ENCODE measurements at regions not wholly inside any gene's neighbourhood (a gene's known extent, or its start where the extent isn't known, plus 50 kb on each side); places are given as distances from the start of the nearest gene placed in this dataset.

DNA sequence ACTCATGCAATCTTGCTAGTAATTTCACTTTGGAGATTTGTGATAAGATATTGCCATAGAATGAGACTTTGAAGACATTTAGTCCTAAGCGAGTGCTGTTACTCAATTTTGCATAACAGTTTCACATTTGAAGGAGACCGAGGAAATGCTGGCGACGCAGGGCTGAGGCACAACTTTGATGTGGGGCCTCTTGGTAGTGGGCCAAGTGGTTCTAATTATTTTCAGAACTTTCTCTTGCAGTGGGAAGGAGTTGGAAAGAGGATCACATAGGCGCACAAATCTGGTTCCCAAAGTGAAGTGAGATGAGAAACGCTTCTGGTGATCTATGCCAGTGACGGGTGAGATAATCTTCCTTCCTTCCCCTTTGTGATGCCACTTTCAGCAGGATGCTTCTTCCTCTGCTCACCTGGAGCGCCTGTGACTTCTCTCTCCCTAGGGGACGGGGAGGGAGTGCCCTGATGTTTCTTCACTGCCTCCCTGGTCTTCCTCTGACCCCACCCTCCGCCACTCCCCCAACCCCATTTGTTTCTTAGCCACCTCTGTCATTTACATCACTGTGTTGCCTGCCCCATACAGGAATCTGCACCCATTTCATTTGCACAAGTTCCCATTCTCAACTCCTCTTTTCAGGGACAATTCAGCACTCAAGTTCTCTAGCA lies 138.9 kb upstream of the MID1 start:
- H3K9me3 ChIP-seq, result no peaks in the 10 kb centered on the region
- no peaks in the 10 kb centered on the region for H3K4me1 ChIP-seq
- intact Hi-C loops (cut with DNase I), result no loop called here
- H3K36me3 ChIP-seq, result no peaks in the 10 kb centered on the region
- 62 to 84% methylated on average over 10 of the region's 10 CpGs for WGBS, 2 donors
- ATAC-seq (no peak), FAIRE-seq (no peak), DNase-seq (no peak)
- no peak overlapping the region for H3K27ac ChIP-seq
- no peak overlapping the region for H3K4me3 ChIP-seq
- TF ChIP-seq, protein P1, sequence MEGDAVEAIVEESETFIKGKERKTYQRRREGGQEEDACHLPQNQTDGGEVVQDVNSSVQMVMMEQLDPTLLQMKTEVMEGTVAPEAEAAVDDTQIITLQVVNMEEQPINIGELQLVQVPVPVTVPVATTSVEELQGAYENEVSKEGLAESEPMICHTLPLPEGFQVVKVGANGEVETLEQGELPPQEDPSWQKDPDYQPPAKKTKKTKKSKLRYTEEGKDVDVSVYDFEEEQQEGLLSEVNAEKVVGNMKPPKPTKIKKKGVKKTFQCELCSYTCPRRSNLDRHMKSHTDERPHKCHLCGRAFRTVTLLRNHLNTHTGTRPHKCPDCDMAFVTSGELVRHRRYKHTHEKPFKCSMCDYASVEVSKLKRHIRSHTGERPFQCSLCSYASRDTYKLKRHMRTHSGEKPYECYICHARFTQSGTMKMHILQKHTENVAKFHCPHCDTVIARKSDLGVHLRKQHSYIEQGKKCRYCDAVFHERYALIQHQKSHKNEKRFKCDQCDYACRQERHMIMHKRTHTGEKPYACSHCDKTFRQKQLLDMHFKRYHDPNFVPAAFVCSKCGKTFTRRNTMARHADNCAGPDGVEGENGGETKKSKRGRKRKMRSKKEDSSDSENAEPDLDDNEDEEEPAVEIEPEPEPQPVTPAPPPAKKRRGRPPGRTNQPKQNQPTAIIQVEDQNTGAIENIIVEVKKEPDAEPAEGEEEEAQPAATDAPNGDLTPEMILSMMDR (IDR thresholded peaks at IDR 0.05), result no peak
- peaks cover 0 to 2% (median 0%) of the 10 kb centered on the region in 4 donors for H3K27me3 ChIP-seq

DNA sequence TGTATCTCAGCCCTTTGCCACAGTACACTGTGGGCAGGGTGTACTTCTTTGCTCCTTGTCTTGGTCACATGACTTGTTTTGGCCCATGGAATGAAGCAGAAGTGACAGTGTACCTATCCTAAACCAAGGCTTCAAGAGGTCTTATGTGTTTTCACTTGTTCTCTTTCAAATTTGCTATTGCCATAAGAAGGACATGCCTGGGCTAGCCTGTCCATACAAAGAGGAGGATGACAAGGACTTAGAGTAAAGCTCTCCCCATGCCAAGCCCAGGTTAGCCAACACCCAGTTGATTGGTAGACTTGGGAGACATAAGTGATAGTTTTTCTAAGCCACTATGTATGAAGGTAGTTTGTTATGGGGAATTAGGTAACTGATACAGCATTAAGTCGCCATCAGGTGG lies 141.1 kb upstream of the MID1 start:
- ATAC-seq, result no peak
- intact Hi-C loops (cut with DNase I), result no loop called here
- Histone ChIP-seq H3K4me3 (no peak overlapping the region), H3K4me1 (no peaks in the 10 kb centered on the region), H3K27ac (no peak overlapping the region), H3K27me3 (peaks cover 0 to 2% (median 0%) of the 10 kb centered on the region in 4 donors), H3K9me3 (no peaks in the 10 kb centered on the region), H3K36me3 (no peaks in the 10 kb centered on the region)
- 80 to 98% methylated on average over 1 of the region's 1 CpG for WGBS, 2 donors
- FAIRE-seq, result no peak
- TF ChIP-seq, protein P1 (IDR thresholded peaks at IDR 0.05), result no peak
- DNase-seq, result no peak

DNA sequence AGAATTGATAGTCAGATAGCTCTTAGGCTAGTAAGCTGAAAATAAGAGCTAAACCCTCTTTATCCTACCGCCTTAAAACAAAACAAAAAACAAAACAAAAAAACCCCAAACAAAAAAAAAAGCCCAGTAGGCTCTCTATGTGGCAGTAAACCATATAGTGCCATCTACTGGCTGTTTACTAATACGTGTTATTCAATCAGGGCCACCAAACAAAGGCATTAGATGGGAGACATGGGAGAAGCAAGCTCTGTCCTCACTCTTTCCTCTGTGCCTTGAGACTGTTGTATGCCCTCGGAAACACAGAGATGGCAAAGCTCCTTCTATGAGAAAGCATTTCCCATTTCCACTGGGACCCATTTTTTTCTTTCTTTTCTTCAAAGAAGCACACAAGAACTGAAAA lies 148.8 kb upstream of the MID1 start:
- Histone ChIP-seq H3K27ac (no peak overlapping the region), H3K9me3 (no peaks in the 10 kb centered on the region), H3K36me3 (no peaks in the 10 kb centered on the region), H3K4me1 (no peaks in the 10 kb centered on the region), H3K4me3 (no peak overlapping the region), H3K27me3 (peaks cover 0 to 11% (median 0%) of the 10 kb centered on the region in 4 donors)
- TF ChIP-seq, protein P1 (IDR thresholded peaks at IDR 0.05), result peak in 3 of 4 donors; percentile 27 to 36 (median 30)
- ATAC-seq (peak in 3 of 4 donors; percentile 59 to 74 (median 67)), DNase-seq (no peak), FAIRE-seq (peak; percentile 80)
- 19 to 22% methylated on average over 3 of the region's 3 CpGs for WGBS, 2 donors
- intact Hi-C loops (cut with DNase I), result no loop called here

DNA sequence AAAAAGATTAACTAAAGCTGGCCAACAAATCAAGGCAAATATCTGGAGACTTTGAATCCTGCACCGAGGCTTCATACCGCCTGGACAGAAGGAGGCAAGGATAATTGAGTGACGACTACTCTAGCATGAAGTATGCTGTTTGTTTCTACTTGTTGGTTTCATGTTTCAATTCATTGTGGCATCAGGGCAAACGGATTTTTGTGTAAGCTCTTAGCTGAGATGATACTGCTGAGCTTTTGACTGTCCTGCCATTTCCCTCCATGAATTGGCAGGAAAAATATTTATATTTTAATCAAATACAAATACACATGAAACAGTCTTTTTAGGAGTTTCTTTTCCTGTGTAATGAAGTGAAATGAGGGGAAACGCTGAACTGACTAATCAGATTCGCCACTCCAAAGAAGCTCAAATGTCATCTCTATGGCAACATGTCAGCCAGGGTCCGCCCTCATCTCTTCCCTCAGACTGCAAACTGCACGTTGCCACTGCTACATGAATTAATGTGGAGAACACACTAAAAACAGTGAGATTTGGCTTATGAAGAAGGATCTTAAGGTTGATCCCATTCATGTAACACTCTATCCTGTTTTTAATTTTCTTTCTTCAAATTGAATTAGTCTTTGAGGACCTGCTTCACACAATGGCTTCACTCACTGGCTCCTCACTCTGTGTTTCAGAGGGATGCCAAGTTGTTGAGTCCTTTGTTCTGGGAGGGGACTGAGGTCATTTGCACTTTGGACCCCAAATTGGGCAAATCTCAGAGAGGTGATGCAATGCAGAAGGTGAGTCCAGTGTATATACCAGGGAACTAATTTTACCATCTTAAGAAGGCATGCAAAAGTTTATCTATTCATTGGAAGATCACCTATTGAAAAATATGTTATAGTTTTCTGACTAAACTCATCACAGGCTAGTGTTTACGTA lies 149.6 kb upstream of the MID1 start:
- FAIRE-seq, result no peak
- ATAC-seq, result peak in 1 of 4 donors; percentile 53

More for the DNA sequence above, 149.6 kb upstream of the MID1 start:
- 53 to 65% methylated on average over 9 of the region's 9 CpGs for WGBS, 2 donors
- Histone ChIP-seq H3K27ac (no peak overlapping the region), H3K27me3 (peaks cover 0 to 11% (median 0%) of the 10 kb centered on the region in 4 donors), H3K4me1 (no peaks in the 10 kb centered on the region), H3K9me3 (no peaks in the 10 kb centered on the region), H3K36me3 (no peaks in the 10 kb centered on the region), H3K4me3 (no peak overlapping the region)
- DNase-seq, result no peak
- TF ChIP-seq, protein P1 (IDR thresholded peaks at IDR 0.05), result no peak
- intact Hi-C loops (cut with DNase I), result no loop called here
